GM12878 (cell line): ENCODE measurements at regions not wholly inside any gene's neighbourhood (a gene's known extent, or its start where the extent isn't known, plus 50 kb on each side); places are given as distances from the start of the nearest gene placed in this dataset.

Experiments
- ATAC-seq: fragments of 200-7000 bp; cut with Tn5 transposase; 3 replicates; pipeline ENCODE4 v1.9.1; 2020; ENCODE audit warnings: mild to moderate bottlenecking, moderate library complexity
- BruUV-seq: library from RNA; stranded (reverse); fragments of 400-500 nt; replicated peaks from 2 replicates; lab custom pipeline; 2021; lab: Mats Ljungman, UMichigan
- CTCF ChIA-PET: fragments of 300-600 bp; sonication (Branson Sonifier 250); formaldehyde crosslinking; extraction: SDS; loops from one replicate; lab custom pipeline; 2021; ENCODE audit warnings: inconsistent platforms; lab: Yijun Ruan, JAX
- POLR2A ChIA-PET: fragments of 350-600 bp; formaldehyde crosslinking; extraction: SDS; loops from one replicate; lab custom pipeline; 2021; ENCODE audit warnings: inconsistent platforms; lab: Charles Lee
- RAD21 ChIA-PET: fragments of 300-600 bp; sonication (Branson Sonifier 250); formaldehyde crosslinking; loops from one replicate; lab custom pipeline; 2023; ENCODE audit warnings: antibody characterized with exemption; ENCODE audit not compliant: unreplicated experiment; lab: Charles Lee
- SMC1A ChIA-PET: fragments of 300-600 bp; sonication (Branson Sonifier 250); formaldehyde crosslinking; loops from one replicate; lab custom pipeline; 2023; ENCODE audit not compliant: unreplicated experiment, uncharacterized antibody; lab: Charles Lee
- DNase-seq: peaks from one replicate; pipeline ENCODE4 v3.0.0-alpha.2; 2011; ENCODE audit warnings: low read depth, low spot score
- FAIRE-seq: peaks from 3 replicates; lab custom pipeline; 2011; peaks lifted over from hg19 to GRCh38; lab: Jason Lieb, UNC
- H2AFZ ChIP-seq: 2 replicates; pipeline ENCODE4 v1.6.0; 2011; ENCODE audit warnings: low read depth, low read length, control low read depth; ENCODE audit not compliant: control insufficient read depth
- H3K27ac ChIP-seq: 2 replicates; pipeline ENCODE4 v1.5.1; 2011; ENCODE audit warnings: control low read depth; ENCODE audit not compliant: control insufficient read depth, insufficient read depth
- H3K27me3 ChIP-seq, 2 experiments: replicated peaks in 1 of 2; 2 replicates each; pipeline versions ENCODE4 v1.6.0 to v1.6.1; 2011; ENCODE audit warnings: low read length in 1 of 2; ENCODE audit not compliant: control insufficient read depth in 2 of 2, insufficient read depth in 2 of 2
- H3K36me3 ChIP-seq, 2 experiments: 2 replicates each; pipeline ENCODE4 v1.5.1; 2011; ENCODE audit warnings: low read length in 1 of 2; ENCODE audit not compliant: control insufficient read depth in 2 of 2, insufficient read depth in 2 of 2
- H3K4me1 ChIP-seq: 2 replicates; pipeline ENCODE4 v1.6.1; 2011; ENCODE audit warnings: mild to moderate bottlenecking, low read length, moderate library complexity, mixed read lengths; ENCODE audit not compliant: control insufficient read depth, insufficient read depth
- H3K4me2 ChIP-seq: 2 replicates; pipeline ENCODE4 v1.6.0; 2011; ENCODE audit warnings: control low read depth; ENCODE audit not compliant: control insufficient read depth, insufficient read depth
- H3K4me3 ChIP-seq: fragments of 200-600 bp; sonication (generic); 2 replicates; pipeline ENCODE4 v1.5.1; 2016
- H3K79me2 ChIP-seq: 2 replicates; pipeline ENCODE4 v1.6.0; 2011; ENCODE audit warnings: low read length; ENCODE audit not compliant: control insufficient read depth, insufficient read depth
- H3K9ac ChIP-seq: 2 replicates; pipeline ENCODE4 v1.8.0; 2011; ENCODE audit warnings: low read length, control low read depth, mixed read lengths; ENCODE audit not compliant: control insufficient read depth, insufficient read depth
- H3K9me3 ChIP-seq: replicated peaks from 3 replicates; pipeline ENCODE4 v1.5.1; 2011; ENCODE audit warnings: mild to moderate bottlenecking, low read length; ENCODE audit not compliant: control insufficient read depth, insufficient read depth
- H4K20me1 ChIP-seq: 2 replicates; pipeline ENCODE4 v1.6.0; 2011; ENCODE audit not compliant: control insufficient read depth, insufficient read depth
- CBX5 ChIP-seq: sonication (generic); IDR thresholded peaks from 2 replicates; pipeline ENCODE4 v1.6.1; 2016; ENCODE audit warnings: low read depth, moderate library complexity, mild to moderate bottlenecking, inconsistent platforms
- GABPA ChIP-seq: IDR thresholded peaks from 2 replicates; pipeline ENCODE4 v1.6.1; 2014; ENCODE audit warnings: antibody characterized with exemption, low read depth, mild to moderate bottlenecking, inconsistent platforms
- HDAC6 ChIP-seq: fragments of 200-600 bp; sonication (generic); IDR thresholded peaks from one replicate; pipeline ENCODE4 v1.8.0; 2017; ENCODE audit warnings: antibody characterized with exemption; ENCODE audit not compliant: unreplicated experiment
- IRF4 ChIP-seq: IDR thresholded peaks from 2 replicates; pipeline ENCODE4 v1.6.1; 2011; ENCODE audit warnings: low read depth, low read length
- JUNB ChIP-seq: IDR thresholded peaks from 2 replicates; pipeline ENCODE4 v1.6.1; 2016; ENCODE audit warnings: antibody characterized with exemption, mild to moderate bottlenecking
- KAT2A ChIP-seq: conservative IDR thresholded peaks from 2 replicates; pipeline ENCODE4 v1.6.1; 2011; ENCODE audit warnings: low read depth, low read length; ENCODE audit not compliant: control insufficient read depth
- KDM1A ChIP-seq: fragments of 200-600 bp; sonication (generic); IDR thresholded peaks from 2 replicates; pipeline ENCODE4 v1.6.1; 2016; ENCODE audit warnings: borderline replicate concordance
- MTA2 ChIP-seq: fragments of 450-650 bp; IDR thresholded peaks from 2 replicates; pipeline ENCODE4 v1.6.1; 2016; ENCODE audit warnings: low read depth, mild to moderate bottlenecking, moderate library complexity
- NFYB ChIP-seq: IDR thresholded peaks from 2 replicates; pipeline ENCODE4 v1.6.1; 2011; ENCODE audit warnings: low read depth, mild to moderate bottlenecking, low read length, improper control_type of control experiment, moderate library complexity; ENCODE audit not compliant: insufficient read depth
- RCOR1 ChIP-seq: conservative IDR thresholded peaks from 2 replicates; pipeline ENCODE4 v1.6.1; 2012; ENCODE audit warnings: low read depth, low read length, improper control_type of control experiment
- RUNX3 ChIP-seq: IDR thresholded peaks from 2 replicates; pipeline ENCODE4 v1.6.1; 2012; ENCODE audit warnings: low read length, inconsistent platforms
- SREBF1 ChIP-seq: IDR thresholded peaks from 2 replicates; pipeline ENCODE4 v1.6.1; 2012; ENCODE audit warnings: mild to moderate bottlenecking, low read length
- SUZ12 ChIP-seq: fragments of 200-600 bp; sonication (generic); IDR thresholded peaks from one replicate; pipeline ENCODE4 v1.6.1; 2018; ENCODE audit warnings: antibody characterized with exemption, mild to moderate bottlenecking; ENCODE audit not compliant: unreplicated experiment
- YBX1 ChIP-seq: fragments of 450-650 bp; IDR thresholded peaks from 2 replicates; pipeline ENCODE4 v1.6.1; 2016; ENCODE audit warnings: antibody characterized with exemption
- ZNF207 ChIP-seq: fragments of 450-650 bp; IDR thresholded peaks from 2 replicates; pipeline ENCODE4 v1.6.1; 2014; ENCODE audit warnings: antibody characterized with exemption, mild to moderate bottlenecking, borderline replicate concordance
- ZNF217 ChIP-seq: fragments of 450-650 bp; IDR thresholded peaks from 2 replicates; pipeline ENCODE4 v1.6.1; 2017; ENCODE audit warnings: antibody characterized with exemption, mild to moderate bottlenecking
- ZNF384 ChIP-seq: IDR thresholded peaks from 2 replicates; pipeline ENCODE4 v1.6.1; 2012; ENCODE audit warnings: low read depth, mild to moderate bottlenecking, low read length, improper control_type of control experiment, borderline replicate concordance
- WGBS: methylation state at CpG from one replicate; pipeline ENCODE4 v1.1.6; 2016; ENCODE audit warnings: low lambda C conversion rate; ENCODE audit not compliant: insufficient replicate concordance, insufficient coverage; ENCODE audit errors: missing lambda C conversion rate; 5-methylcytosine and 5-hydroxymethylcytosine counted together
- in situ Hi-C: fragments of 300-500 bp; cut with MboI; formaldehyde crosslinking; loops from 9 replicates; pipeline ENCODE4 v1.14.3; 2018; ENCODE audit warnings: mixed read lengths
- intact Hi-C: fragments of 100-400 bp; cut with micrococcal nuclease; formaldehyde crosslinking; loops from one replicate; pipeline ENCODE4 v1.14.2; 2022; ENCODE audit not compliant: unreplicated experiment
- TF ChIP-seq, protein P1 (sequence below): IDR thresholded peaks from 2 replicates; pipeline ENCODE4 v1.6.1; 2012; ENCODE audit warnings: low read depth, low read length, improper control_type of control experiment

DNA sequence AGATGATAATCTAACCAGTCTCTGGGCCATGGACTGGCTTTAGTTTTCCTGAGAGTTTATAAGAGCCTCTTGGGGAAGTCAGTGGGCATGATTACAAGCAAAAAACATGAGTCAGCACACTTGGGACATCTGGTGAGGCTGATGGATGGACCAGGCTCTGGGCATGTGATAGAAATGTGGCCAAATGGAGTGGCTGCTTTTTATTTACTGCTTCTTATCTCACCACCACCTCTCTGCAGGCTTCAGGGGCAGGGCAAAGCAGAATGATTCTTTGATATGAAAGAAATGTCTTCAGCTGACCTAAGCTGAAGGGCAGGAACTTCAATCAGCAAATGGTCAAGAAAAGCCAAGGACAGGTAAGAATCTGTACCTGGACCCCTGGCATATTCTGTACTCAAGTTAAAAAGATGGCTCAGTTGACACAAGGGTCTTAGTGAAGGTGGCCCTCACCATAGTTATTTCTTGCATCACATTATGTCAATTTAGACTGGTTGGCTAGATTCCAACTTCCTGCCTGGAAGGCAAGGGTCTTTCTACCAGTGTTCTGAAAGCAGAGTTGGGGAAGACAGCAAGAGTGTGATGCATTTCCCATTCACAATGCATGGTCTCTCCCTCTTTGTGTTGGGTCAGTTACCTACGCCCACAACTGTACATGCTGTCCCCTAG is 162.8 kb downstream of the FASLG start:
- no peaks in the 10 kb centered on the region for H4K20me1 ChIP-seq
- ChIA-PET POLR2A (no interaction called here), CTCF (interaction anchor here (2.6 to 14.9 kb wide), 3 partner anchors 43 to 381 kb away, joined by 9 to 414 read pairs (median 117); partner anchors contain the start of gene TNFSF4), SMC1A (interaction anchor here (2.2 to 6.7 kb wide), 2 partner anchors 77 to 380 kb away, joined by 9 to 98 read pairs; partner anchors contain the start of gene TNFSF4), RAD21 (interaction anchor here (4.9 to 7.2 kb wide), 2 partner anchors 380 to 382 kb away, joined by 52 to 245 read pairs; partner anchors contain the start of gene TNFSF4)
- peaks cover 2% of the 10 kb centered on the region; the same call in 1 of the 3 replicates for H3K9me3 ChIP-seq
- no peak overlapping the region for H3K4me2 ChIP-seq
- H3K4me3 ChIP-seq, result no peak overlapping the region
- TF ChIP-seq ZNF217 (no peak), NFYB (no peak), RUNX3 (no peak), JUNB (no peak), CBX5 (no peak), GABPA (no peak), ZNF384 (no peak), YBX1 (no peak), IRF4 (no peak), HDAC6 (no peak), KDM1A (no peak), KAT2A (no peak), RCOR1 (no peak), ZNF207 (no peak), SUZ12 (no peak), MTA2 (no peak), SREBF1 (no peak)
- TF ChIP-seq, protein P1, sequence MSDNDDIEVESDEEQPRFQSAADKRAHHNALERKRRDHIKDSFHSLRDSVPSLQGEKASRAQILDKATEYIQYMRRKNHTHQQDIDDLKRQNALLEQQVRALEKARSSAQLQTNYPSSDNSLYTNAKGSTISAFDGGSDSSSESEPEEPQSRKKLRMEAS, result no peak
- in situ Hi-C loops, result loop anchor here (5.0 kb wide), 2 partner anchors 381 to 596 kb away; no protein-coding TSS in a partner anchor
- no peak overlapping the region for H3K27ac ChIP-seq
- ATAC-seq (no peak), DNase-seq (no peak), FAIRE-seq (no peak)
- H3K79me2 ChIP-seq, result no peaks in the 10 kb centered on the region
- H3K9ac ChIP-seq, result no peak overlapping the region
- H3K36me3 ChIP-seq, result no peaks in the 10 kb centered on the region
- no peak overlapping the region for H2AFZ ChIP-seq
- whole genome bisulfite sequencing, result 100% methylated on average over 1 of the region's 1 CpG
- BruUV-seq, result no TSS peak
- peaks cover 36% of the 10 kb centered on the region for H3K4me1 ChIP-seq
- intact Hi-C loops, result no loop called here
- no peaks in the 10 kb centered on the region for H3K27me3 ChIP-seq
